ENCODE measurements at regions not wholly inside any gene's neighbourhood (a gene's known extent, or its start where the extent isn't known, plus 50 kb on each side); places are given as distances from the start of the nearest gene placed in this dataset.
"Not testable (repeated sequence)": the region's sequence is repeated elsewhere in the genome, so short reads cannot be mapped to it uniquely, and the experiment has no call there.

DNA sequence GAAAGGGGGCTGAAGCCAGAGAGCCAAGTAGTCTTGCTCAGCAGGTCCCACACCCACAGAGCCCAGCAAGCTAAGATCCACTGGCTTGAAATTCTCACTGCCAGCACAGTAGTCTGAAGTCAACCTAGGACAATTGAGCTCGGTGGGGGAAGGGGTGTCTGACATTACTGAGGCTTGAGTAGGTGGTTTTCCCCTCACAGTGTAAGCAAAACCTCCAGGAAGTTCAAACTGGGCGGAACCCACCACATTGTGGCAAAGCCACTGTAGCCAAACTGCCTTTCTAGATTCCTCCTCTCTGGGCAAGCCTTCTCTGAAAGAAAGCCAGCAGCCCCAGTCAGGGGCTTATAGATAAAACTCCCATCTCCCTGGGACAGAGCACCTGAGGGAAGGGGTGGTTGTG is 630.9 kb upstream of the ITGA1 start:
- TF ChIP-seq, protein P1, sequence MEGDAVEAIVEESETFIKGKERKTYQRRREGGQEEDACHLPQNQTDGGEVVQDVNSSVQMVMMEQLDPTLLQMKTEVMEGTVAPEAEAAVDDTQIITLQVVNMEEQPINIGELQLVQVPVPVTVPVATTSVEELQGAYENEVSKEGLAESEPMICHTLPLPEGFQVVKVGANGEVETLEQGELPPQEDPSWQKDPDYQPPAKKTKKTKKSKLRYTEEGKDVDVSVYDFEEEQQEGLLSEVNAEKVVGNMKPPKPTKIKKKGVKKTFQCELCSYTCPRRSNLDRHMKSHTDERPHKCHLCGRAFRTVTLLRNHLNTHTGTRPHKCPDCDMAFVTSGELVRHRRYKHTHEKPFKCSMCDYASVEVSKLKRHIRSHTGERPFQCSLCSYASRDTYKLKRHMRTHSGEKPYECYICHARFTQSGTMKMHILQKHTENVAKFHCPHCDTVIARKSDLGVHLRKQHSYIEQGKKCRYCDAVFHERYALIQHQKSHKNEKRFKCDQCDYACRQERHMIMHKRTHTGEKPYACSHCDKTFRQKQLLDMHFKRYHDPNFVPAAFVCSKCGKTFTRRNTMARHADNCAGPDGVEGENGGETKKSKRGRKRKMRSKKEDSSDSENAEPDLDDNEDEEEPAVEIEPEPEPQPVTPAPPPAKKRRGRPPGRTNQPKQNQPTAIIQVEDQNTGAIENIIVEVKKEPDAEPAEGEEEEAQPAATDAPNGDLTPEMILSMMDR (IDR thresholded peaks at IDR 0.05) = not testable (repeated sequence)
- not testable (repeated sequence) for TF ChIP-seq POLR2A (IDR thresholded peaks at IDR 0.05)

Measured in esophagus squamous epithelium (tissue), 4 donors.